ENCODE measurements at regions not wholly inside any gene's neighbourhood (a gene's known extent, or its start where the extent isn't known, plus 50 kb on each side); places are given as distances from the start of the nearest gene placed in this dataset.

GRCh38 chr12:42859612-42860011, 270.1 kb upstream of the PRICKLE1 start:
- no peak for TF ChIP-seq CTCF (IDR thresholded peaks at IDR 0.05)
- Mint-ChIP-seq H3K36me3 (ENCODE audit: low read depth) (no peaks in the 10 kb centered on the region), H3K27ac (no peak overlapping the region), H3K27me3 (ENCODE audit: insufficient read depth) (no peaks in the 10 kb centered on the region), H3K4me3 (no peak overlapping the region), H3K9me3 (no peaks in the 10 kb centered on the region), H3K4me1 (ENCODE audit: low read depth) (0 out of 2 replicates have a peak, but pooled peaks cover 8% of the 10 kb centered on the region)
- no peak for DNase-seq

GRCh38 chr12:42857106-42857505, 267.6 kb upstream of the PRICKLE1 start:
- H3K4me3 Mint-ChIP-seq, result no peak overlapping the region
- H3K27me3 Mint-ChIP-seq (ENCODE audit: insufficient read depth), result no peaks in the 10 kb centered on the region
- no peaks in the 10 kb centered on the region for H3K9me3 Mint-ChIP-seq

GRCh38 chr12:42855362-42855950, 265.9 kb upstream of the PRICKLE1 start:
- Mint-ChIP-seq H3K4me1 (ENCODE audit: low read depth) (0 out of 2 replicates have a peak, but pooled peaks cover 5% of the 10 kb centered on the region), H3K27ac (no peak overlapping the region), H3K9me3 (no peaks in the 10 kb centered on the region), H3K36me3 (ENCODE audit: low read depth) (no peaks in the 10 kb centered on the region), H3K4me3 (no peak overlapping the region), H3K27me3 (ENCODE audit: insufficient read depth) (no peaks in the 10 kb centered on the region)
- no peak for TF ChIP-seq CTCF (IDR thresholded peaks at IDR 0.05)
- no peak for DNase-seq

More at GRCh38 chr12:42857106-42857505, 267.6 kb upstream of the PRICKLE1 start:
- DNase-seq, result no peak
- TF ChIP-seq CTCF (IDR thresholded peaks at IDR 0.05), result no peak
- no peaks in the 10 kb centered on the region for H3K36me3 Mint-ChIP-seq (ENCODE audit: low read depth)
- 0 out of 2 replicates have a peak, but pooled peaks cover 8% of the 10 kb centered on the region for H3K4me1 Mint-ChIP-seq (ENCODE audit: low read depth)
- no peak overlapping the region for H3K27ac Mint-ChIP-seq

GRCh38 chr12:42854826-42855225, 265.3 kb upstream of the PRICKLE1 start:
- Mint-ChIP-seq H3K4me3 (no peak overlapping the region), H3K27ac (no peak overlapping the region), H3K4me1 (ENCODE audit: low read depth) (no peaks in the 10 kb centered on the region), H3K9me3 (no peaks in the 10 kb centered on the region), H3K27me3 (ENCODE audit: insufficient read depth) (no peaks in the 10 kb centered on the region), H3K36me3 (ENCODE audit: low read depth) (no peaks in the 10 kb centered on the region)
- no peak for DNase-seq
- no peak for TF ChIP-seq CTCF (IDR thresholded peaks at IDR 0.05)

GRCh38 chr12:42854208-42854607, 264.7 kb upstream of the PRICKLE1 start:
- no peak for DNase-seq
- no peak for TF ChIP-seq CTCF (IDR thresholded peaks at IDR 0.05)
- H3K4me3 Mint-ChIP-seq, result no peak overlapping the region
- H3K9me3 Mint-ChIP-seq, result no peaks in the 10 kb centered on the region
- no peaks in the 10 kb centered on the region for H3K27me3 Mint-ChIP-seq (ENCODE audit: insufficient read depth)
- H3K27ac Mint-ChIP-seq, result no peak overlapping the region
- no peaks in the 10 kb centered on the region for H3K36me3 Mint-ChIP-seq (ENCODE audit: low read depth)
- no peaks in the 10 kb centered on the region for H3K4me1 Mint-ChIP-seq (ENCODE audit: low read depth)
